OCI-LY3 (cell line): ENCODE measurements at regions not wholly inside any gene's neighbourhood (a gene's known extent, or its start where the extent isn't known, plus 50 kb on each side); places are given as distances from the start of the nearest gene placed in this dataset.

ENCODE experiments used
- H2AFZ ChIP-seq: fragments of 200-600, 300-600 bp; shearing (Covaris generic); 2 replicates; pipeline ENCODE4 v1.6.0; 2014; ENCODE audit warnings: antibody characterized with exemption, low read depth, low read length
- H3K27ac ChIP-seq: fragments of 200-600, 300-600 bp; sonication (generic); 2 replicates; pipeline ENCODE4 v1.5.1; 2014; ENCODE audit warnings: mild to moderate bottlenecking, low read length, moderate library complexity, mixed read lengths
- H3K27me3 ChIP-seq: fragments of 200-600, 300-600 bp; sonication (generic); 2 replicates; pipeline ENCODE4 v1.6.1; 2014; ENCODE audit warnings: low read depth, low read length, mixed read lengths
- H3K36me3 ChIP-seq: fragments of 200-600, 300-600 bp; sonication (generic); replicated peaks from 2 replicates; pipeline ENCODE3; 2014; ENCODE audit warnings: low read depth, low read length, mixed read lengths
- H3K4me1 ChIP-seq: fragments of 300-600, 200-600 bp; sonication (generic); 2 replicates; pipeline ENCODE4 v1.6.1; 2014; ENCODE audit warnings: low read length, mixed read lengths
- H3K4me2 ChIP-seq: fragments of 200-600, 300-600 bp; sonication (generic); 2 replicates; pipeline ENCODE4 v1.6.1; 2014; ENCODE audit warnings: low read length, mixed read lengths
- H3K4me3 ChIP-seq: fragments of 300-600, 200-600 bp; sonication (generic); 2 replicates; pipeline ENCODE4 v1.5.1; 2014; ENCODE audit warnings: antibody characterized with exemption, mild to moderate bottlenecking, low read length, moderate library complexity
- H3K79me2 ChIP-seq: fragments of 300-600, 200-600 bp; shearing (Covaris generic); 2 replicates; pipeline ENCODE4 v1.6.1; 2014; ENCODE audit warnings: mild to moderate bottlenecking, low read length, mixed read lengths
- H3K9ac ChIP-seq: fragments of 300-600, 200-600 bp; shearing (Covaris generic); 2 replicates; pipeline ENCODE4 v1.6.0; 2014; ENCODE audit warnings: mild to moderate bottlenecking, low read length, moderate library complexity
- H3K9me3 ChIP-seq: fragments of 200-600, 300-600 bp; shearing (Covaris generic); 2 replicates; pipeline ENCODE4 v1.6.1; 2014; ENCODE audit warnings: low read length, mixed read lengths; ENCODE audit not compliant: insufficient read depth
- H4K20me1 ChIP-seq: fragments of 200-600, 300-600 bp; sonication (generic); 2 replicates; pipeline ENCODE4 v1.6.1; 2016; ENCODE audit warnings: low read length, mixed read lengths; ENCODE audit not compliant: insufficient read depth
- CTCF ChIP-seq: fragments of 200-600, 300-600 bp; sonication (generic); IDR thresholded peaks from 2 replicates; pipeline ENCODE4 v1.5.1; 2014; ENCODE audit warnings: antibody characterized with exemption, low read length, low read depth
- EZH2phosphoT487 ChIP-seq: fragments of 200-600 bp; shearing (Covaris generic); IDR thresholded peaks from 2 replicates; pipeline ENCODE4 v1.6.1; 2018; ENCODE audit warnings: antibody characterized with exemption, mixed run types, low read depth

- Histone ChIP-seq H3K4me2 (no peak overlapping the region), H3K27ac (no peak overlapping the region), H3K36me3 (no peaks in the 10 kb centered on the region), H2AFZ (no peak overlapping the region), H3K4me1 (no peaks in the 10 kb centered on the region), H3K9ac (no peak overlapping the region), H3K9me3 (no peaks in the 10 kb centered on the region), H3K4me3 (no peak overlapping the region), H3K79me2 (no peaks in the 10 kb centered on the region), H4K20me1 (no peaks in the 10 kb centered on the region), H3K27me3 (no peaks in the 10 kb centered on the region)
- TF ChIP-seq EZH2phosphoT487 (no peak), CTCF (no peak)
Measured at GRCh38 chr4:169848018-169848417, 90.3 kb upstream of the HPF1 start.

- Histone ChIP-seq H3K4me2 (no peak overlapping the region), H3K9ac (no peak overlapping the region), H3K36me3 (no peaks in the 10 kb centered on the region), H3K4me3 (no peak overlapping the region), H3K4me1 (no peaks in the 10 kb centered on the region), H3K27me3 (no peaks in the 10 kb centered on the region), H4K20me1 (no peaks in the 10 kb centered on the region), H3K9me3 (no peaks in the 10 kb centered on the region), H3K27ac (no peak overlapping the region), H2AFZ (no peak overlapping the region), H3K79me2 (no peaks in the 10 kb centered on the region)
- no peak for TF ChIP-seq EZH2phosphoT487
- TF ChIP-seq CTCF = no peak
Measured at GRCh38 chr4:169847171-169847570, 89.4 kb upstream of the HPF1 start.

- Histone ChIP-seq H3K9me3 (no peaks in the 10 kb centered on the region), H3K9ac (no peak overlapping the region), H2AFZ (no peak overlapping the region), H3K4me3 (no peak overlapping the region), H3K4me1 (no peaks in the 10 kb centered on the region), H4K20me1 (no peaks in the 10 kb centered on the region), H3K27me3 (no peaks in the 10 kb centered on the region), H3K79me2 (no peaks in the 10 kb centered on the region), H3K4me2 (no peak overlapping the region), H3K36me3 (no peaks in the 10 kb centered on the region), H3K27ac (no peak overlapping the region)
- no peak for TF ChIP-seq CTCF
- TF ChIP-seq EZH2phosphoT487 = no peak
Measured at GRCh38 chr4:169846396-169846795, 88.7 kb upstream of the HPF1 start.

- no peaks in the 10 kb centered on the region for H3K27me3 ChIP-seq
- H3K79me2 ChIP-seq = no peaks in the 10 kb centered on the region
- H4K20me1 ChIP-seq = no peaks in the 10 kb centered on the region
- no peaks in the 10 kb centered on the region for H3K36me3 ChIP-seq
- no peak overlapping the region for H3K27ac ChIP-seq
- H3K9ac ChIP-seq = no peak overlapping the region
- no peak overlapping the region for H2AFZ ChIP-seq
- H3K9me3 ChIP-seq = no peaks in the 10 kb centered on the region
- no peak for TF ChIP-seq CTCF
- TF ChIP-seq EZH2phosphoT487 = no peak
- no peaks in the 10 kb centered on the region for H3K4me1 ChIP-seq
- no peak overlapping the region for H3K4me3 ChIP-seq
- H3K4me2 ChIP-seq = no peak overlapping the region
Measured at GRCh38 chr4:169841776-169842175, 84.0 kb upstream of the HPF1 start.
